ENCODE measurements at regions not wholly inside any gene's neighbourhood (a gene's known extent, or its start where the extent isn't known, plus 50 kb on each side); places are given as distances from the start of the nearest gene placed in this dataset.
"Not testable (repeated sequence)": the region's sequence is repeated elsewhere in the genome, so short reads cannot be mapped to it uniquely, and the experiment has no call there.

DNA sequence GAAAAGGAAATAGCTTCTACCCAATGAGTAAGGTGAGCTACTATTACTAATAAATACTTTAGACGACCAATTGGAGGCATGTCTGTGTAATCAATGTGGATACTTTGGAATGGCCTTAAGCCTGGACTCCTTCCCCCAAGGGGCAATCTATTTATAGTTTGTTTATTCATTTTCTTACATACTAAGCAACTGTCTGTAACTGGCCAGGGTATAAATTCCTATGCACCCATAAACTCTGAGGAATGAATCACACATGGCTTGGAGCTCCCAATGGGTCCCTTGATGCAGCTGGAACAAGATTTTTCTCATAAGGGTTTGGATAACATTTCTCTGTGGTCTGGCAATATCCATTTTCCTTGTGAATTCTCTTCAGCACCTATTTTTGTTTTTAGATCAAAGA lies 506.8 kb downstream of the EDEM1 start:
- no peak for DNase-seq (ENCODE audit: low spot score)

- DNase-seq (ENCODE audit: low spot score) = no peak
These were observed 511.3 kb downstream of the EDEM1 start for GRCh38 chr3:5698851-5699250.

- no peak for DNase-seq (ENCODE audit: low spot score)
These were observed 511.8 kb downstream of the EDEM1 start for GRCh38 chr3:5699313-5699712.

GRCh38 chr3:5699811-5700210 lies 512.3 kb downstream of the EDEM1 start:
- DNase-seq (ENCODE audit: low spot score) = no peak

DNA sequence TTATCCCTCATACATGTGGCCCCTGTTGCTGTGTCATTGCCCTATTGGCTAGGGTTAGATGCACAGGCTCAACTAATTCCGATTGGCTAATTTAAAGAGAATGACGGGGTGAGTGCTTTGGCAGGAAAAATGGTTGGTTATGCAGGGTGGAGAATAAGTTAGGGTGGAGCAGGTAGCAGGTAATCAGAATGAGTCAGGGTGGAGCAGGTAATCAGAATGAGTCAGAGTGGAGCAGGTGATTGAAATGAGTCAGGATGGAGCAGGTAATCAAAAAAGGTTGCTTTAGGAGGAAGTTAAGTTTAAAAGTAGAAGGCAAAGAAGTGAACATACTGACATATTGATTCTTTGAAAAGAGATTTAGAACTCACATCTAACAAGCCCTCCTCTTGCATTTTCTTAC lies 513.5 kb downstream of the EDEM1 start:
- DNase-seq (ENCODE audit: low spot score) = not testable (repeated sequence)

GRCh38 chr3:5707794-5708193 lies 520.3 kb downstream of the EDEM1 start:
- DNase-seq (ENCODE audit: low spot score) = no peak

- no peak for DNase-seq (ENCODE audit: low spot score)
These were observed 522.2 kb downstream of the EDEM1 start for GRCh38 chr3:5709714-5710113.

DNA sequence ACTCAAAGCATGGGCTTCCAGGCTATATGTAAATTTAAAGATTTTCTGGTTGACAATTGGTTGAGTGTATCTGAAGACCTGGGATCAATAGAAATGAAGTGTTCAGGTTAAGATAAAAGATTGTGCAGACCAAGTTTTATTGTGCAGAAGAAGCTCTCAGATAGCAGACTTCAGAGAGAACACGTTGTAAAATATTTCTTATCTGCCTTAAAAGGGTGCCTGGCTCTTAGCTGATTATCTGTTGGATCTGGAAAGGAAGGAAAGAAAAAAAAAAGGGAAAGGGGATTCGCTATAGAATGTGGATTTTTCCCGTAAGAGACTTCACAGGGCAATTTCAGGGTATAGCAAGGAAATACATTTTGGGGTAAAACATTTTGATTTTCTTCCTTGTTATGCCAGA lies 523.2 kb downstream of the EDEM1 start:
- no peak for DNase-seq (ENCODE audit: low spot score)

GRCh38 chr3:5717254-5717653 lies 529.7 kb downstream of the EDEM1 start:
- no peak for DNase-seq (ENCODE audit: low spot score)

GRCh38 chr3:5719668-5720067 lies 532.2 kb downstream of the EDEM1 start:
- not testable (repeated sequence) for DNase-seq (ENCODE audit: low spot score)

DNA sequence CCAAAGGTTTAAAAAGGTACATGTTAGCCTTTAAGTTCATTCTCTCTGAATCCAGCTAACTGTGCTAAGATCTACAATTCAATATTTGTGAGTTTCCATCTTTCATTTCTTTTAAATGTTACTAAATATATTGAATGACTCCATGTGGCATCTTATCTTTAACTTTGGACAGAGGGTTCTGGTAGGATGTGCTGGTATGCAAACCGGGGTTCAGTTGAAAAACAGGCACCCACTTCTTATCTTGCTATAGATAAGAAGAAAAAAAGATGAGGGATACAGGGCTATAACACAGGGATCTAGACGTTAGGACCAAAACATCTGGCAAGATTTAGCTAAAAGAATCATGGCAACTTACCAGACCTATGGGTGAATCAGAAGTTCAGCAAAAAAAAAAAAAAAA lies 538.3 kb downstream of the EDEM1 start:
- no peak for DNase-seq (ENCODE audit: low spot score)

DNA sequence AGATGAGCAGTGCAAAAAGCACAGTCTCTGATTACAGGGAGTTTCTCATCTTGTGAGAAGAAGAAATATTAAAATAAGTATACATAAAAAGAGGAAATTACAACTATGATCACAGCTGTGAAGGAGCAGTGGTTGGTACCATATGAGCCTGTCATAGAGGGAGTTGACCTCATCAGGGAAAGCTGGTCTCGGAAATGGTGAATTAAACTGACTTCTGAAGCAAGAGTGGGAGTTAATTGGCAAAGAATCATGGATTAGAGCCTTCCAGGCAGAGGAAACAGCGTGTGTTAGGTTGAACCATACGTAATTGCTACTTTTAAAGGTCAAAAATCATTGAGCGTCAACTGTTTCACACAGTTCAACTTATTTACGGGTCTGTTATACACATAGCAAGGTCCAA lies 539.1 kb downstream of the EDEM1 start:
- no peak for DNase-seq (ENCODE audit: low spot score)

DNA sequence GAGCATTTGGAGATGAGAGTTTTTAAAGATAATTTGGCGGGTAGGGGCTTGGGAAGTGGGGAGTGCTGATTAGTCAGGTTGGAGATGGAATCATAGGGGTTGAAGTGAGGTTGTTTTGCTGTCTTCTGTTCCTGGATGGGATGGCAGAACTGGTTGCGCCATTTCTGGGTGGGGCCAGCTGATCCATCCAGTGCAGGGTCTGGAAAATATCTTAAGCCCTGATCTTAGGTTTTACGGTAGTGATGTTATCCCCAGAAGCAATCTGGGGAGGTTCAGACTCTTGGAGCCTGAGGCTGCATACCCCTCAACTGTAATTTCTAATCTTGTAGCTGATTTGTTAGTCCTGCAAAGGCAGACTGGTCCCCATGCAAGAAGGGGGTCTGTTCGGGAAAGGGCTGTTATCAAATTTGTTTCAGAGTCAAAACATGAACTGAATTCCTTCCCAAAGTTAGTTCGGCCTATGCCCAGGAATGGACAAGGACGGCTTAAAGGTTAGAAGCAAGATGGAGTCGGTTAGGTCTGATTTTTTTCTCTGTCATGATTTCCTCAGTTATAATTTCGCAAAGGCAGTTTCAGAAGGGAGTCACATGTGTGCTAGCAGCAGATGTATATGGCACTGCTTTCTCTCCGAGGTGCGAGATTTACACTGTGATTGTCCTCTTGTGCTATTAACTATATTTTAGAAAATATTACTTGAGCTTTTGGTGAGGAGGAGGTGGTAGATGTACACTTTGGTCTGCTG lies 540.4 kb downstream of the EDEM1 start:
- DNase-seq (ENCODE audit: low spot score) = no peak

DNA sequence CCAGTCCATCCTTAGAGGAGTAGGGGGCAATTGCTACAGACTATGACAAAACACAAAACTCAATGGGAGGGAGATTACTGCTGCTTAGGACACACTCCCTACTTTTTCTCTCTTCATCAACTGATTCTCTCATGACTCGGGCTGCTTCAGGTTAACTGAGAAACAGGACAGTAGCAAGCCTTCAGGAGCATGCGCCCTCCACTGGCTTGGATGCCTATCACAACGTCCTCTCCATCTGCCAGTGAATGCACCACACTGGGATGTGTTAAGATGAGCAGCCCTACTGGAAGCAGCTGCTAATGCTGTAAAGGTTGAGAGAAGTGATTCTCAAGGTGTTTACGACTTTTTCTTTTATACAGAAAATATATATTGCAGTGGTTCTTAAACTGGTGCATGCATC lies 542.3 kb downstream of the EDEM1 start:
- no peak for DNase-seq (ENCODE audit: low spot score)

- DNase-seq (ENCODE audit: low spot score) = no peak
These were observed 543.6 kb downstream of the EDEM1 start for GRCh38 chr3:5731100-5731499.

DNA sequence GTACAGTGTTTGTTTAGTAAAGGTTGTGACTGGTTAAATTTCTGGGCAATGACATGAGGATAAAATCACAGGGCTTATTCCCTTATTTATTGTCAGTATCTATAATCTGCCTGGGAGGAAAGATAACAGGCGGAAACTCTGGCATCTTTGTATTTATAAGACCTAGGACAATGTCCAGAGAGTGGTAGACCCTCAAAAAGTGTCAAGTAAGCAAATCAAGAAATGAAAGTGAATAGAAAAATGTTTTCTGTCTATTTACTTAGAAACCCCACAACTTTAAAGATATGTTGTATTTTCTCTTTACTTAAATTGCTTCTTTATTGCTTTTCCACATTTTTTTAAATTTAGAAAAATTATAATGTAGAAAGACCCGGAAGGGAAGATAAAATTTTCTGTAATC lies 544.6 kb downstream of the EDEM1 start:
- DNase-seq (ENCODE audit: low spot score) = no peak

GRCh38 chr3:5733995-5734394 lies 546.5 kb downstream of the EDEM1 start:
- no peak for DNase-seq (ENCODE audit: low spot score)

- no peak for DNase-seq (ENCODE audit: low spot score)
These were observed 548.4 kb downstream of the EDEM1 start for GRCh38 chr3:5735896-5736295.

- no peak for DNase-seq (ENCODE audit: low spot score)
These were observed 551.9 kb downstream of the EDEM1 start for GRCh38 chr3:5739299-5739935.

DNA sequence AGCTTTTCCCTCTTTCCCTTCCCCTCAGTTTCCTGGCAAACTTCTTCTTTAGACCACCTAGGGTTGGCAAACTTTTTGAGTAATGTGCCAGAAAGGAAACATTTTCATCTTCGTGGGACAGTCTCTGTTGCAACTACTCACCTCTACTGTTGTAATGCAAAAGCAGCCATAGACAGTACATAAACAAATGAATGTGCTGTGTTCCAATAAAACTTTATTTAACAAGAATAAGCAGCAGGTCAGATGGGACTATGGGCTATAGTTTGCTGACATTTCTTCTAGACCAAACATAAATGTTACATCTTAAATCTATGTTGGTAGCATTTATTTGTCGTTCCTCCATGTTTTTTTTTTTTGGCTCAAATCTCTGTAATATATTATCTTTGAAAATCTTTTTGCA lies 552.4 kb downstream of the EDEM1 start:
- DNase-seq (ENCODE audit: low spot score) = no peak

DNA sequence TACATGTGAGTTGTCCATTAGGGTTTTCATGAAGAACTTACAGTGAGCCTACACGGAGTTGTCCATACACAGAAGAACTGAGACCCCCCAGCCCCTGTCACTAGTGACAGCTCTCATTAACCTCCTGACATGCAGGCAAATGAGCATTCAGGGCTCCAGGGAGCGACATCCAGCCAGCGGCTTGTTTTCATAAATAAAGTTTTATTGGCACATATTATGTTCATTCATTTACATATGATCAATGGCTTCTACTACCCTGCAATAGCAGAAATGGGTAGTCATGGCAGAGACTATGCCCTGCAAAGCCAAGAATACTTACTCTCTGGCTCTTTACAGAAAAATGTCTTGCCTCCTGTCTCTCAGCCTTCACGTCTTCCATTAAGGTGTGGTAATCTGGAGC lies 553.5 kb downstream of the EDEM1 start:
- no peak for DNase-seq (ENCODE audit: low spot score)

- no peak for DNase-seq (ENCODE audit: low spot score)
These were observed 562.6 kb downstream of the EDEM1 start for GRCh38 chr3:5750091-5750490.

DNA sequence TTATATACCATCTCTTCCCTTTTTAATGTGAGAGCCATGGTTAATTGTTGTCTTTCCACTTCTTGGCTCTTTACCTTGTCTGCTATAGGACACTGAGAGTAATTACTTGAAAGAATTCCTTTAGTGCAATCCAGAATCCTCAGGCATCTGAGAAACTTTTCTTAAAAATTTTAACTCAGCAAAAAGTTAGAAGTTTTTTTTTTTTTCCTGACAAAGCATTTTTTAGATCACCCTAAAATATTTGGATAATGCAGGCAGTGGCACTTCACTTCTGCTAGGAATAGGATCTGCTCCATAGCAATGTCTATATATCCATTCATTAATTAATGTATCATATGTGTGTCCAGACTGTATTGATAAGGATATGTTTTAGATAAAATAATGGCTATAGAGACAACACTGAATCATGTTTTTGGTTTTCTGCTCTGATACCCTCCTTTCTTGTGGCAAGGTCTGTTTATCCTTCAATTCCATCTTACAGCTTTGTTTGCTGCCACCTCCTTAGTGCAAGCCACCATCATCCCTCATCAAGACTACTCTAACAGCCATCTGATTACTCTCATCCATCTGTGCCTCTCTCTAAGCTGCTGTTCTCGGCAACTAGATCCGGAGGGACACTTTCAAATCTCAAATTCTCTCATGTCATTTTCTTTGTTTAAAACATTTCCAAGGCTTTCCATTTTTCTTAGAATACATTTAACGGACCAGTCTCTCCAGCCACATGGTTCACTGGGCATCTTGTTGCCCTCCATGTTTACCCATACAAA lies 563.5 kb downstream of the EDEM1 start:
- no peak for DNase-seq (ENCODE audit: low spot score)

Data from ecto neural progenitor cell (in vitro differentiated cells).